HCT116 (cell line): ENCODE measurements at regions not wholly inside any gene's neighbourhood (a gene's known extent, or its start where the extent isn't known, plus 50 kb on each side); places are given as distances from the start of the nearest gene placed in this dataset.

Experiments used
- ATAC-seq: fragments of 200-7000 bp; cut with Tn5 transposase; 2 replicates; pipeline ENCODE4 v1.9.1; 2020; ENCODE audit warnings: mild to moderate bottlenecking, moderate library complexity
- BruUV-seq: library from RNA; stranded (reverse); fragments of 400-500 nt; replicated peaks from 2 replicates; lab custom pipeline; 2021; lab: Mats Ljungman, UMichigan
- CTCF ChIA-PET: fragments of 300-600 bp; sonication (Branson Sonifier 250); formaldehyde crosslinking; loops from one replicate; lab custom pipeline; 2021; ENCODE audit warnings: antibody characterized with exemption; lab: Charles Lee
- POLR2A ChIA-PET: fragments of 300-600, 350-600 bp; sonication (Branson Sonifier 250); formaldehyde crosslinking; loops from one replicate; lab custom pipeline; 2021; ENCODE audit warnings: antibody characterized with exemption; lab: Charles Lee
- RAD21 ChIA-PET, 2 experiments: fragments of 300-600 bp; sonication (Branson Sonifier 250); formaldehyde crosslinking; loops; one replicate each; lab custom pipeline; 2023; ENCODE audit warnings: low total read pairs in 2 of 2; ENCODE audit not compliant: uncharacterized antibody in 2 of 2, unreplicated experiment in 2 of 2, low non-redundant PET in 1 of 2; lab: Charles Lee
- DNase-seq: peaks from one replicate; pipeline ENCODE4 v3.0.0-alpha.2; 2010; ENCODE audit warnings: low read depth, low spot score
- H2AFZ ChIP-seq: fragments of 200-600 bp; shearing (Covaris generic), sonication (generic); 2 replicates; pipeline ENCODE4 v1.6.1; 2017; ENCODE audit warnings: low read depth, mixed run types, mixed read lengths, antibody characterized with exemption, low read length; ENCODE audit not compliant: poor library complexity, severe bottlenecking
- H3K27ac ChIP-seq: 2 replicates; pipeline ENCODE4 v1.5.1; 2012; ENCODE audit warnings: low read depth, low read length
- H3K27me3 ChIP-seq: fragments of 200-600 bp; sonication (generic); 2 replicates; pipeline ENCODE4 v1.6.1; 2016; ENCODE audit warnings: mixed run types, low read length, mixed read lengths; ENCODE audit not compliant: insufficient read depth
- H3K36me3 ChIP-seq, 2 experiments: fragments of 200-500 bp in 1 of 2; fragments of 200-600 bp in 1 of 2; sonication (Bioruptor generic) in 1 of 2; sonication (generic) in 1 of 2; 2 replicates each; pipeline versions ENCODE4 v1.5.1 to v1.6.1; 2014 to 2016; ENCODE audit warnings: low read length in 2 of 2, inconsistent platforms in 1 of 2, mixed read lengths in 1 of 2, mixed run types in 1 of 2; ENCODE audit not compliant: insufficient read depth in 2 of 2, control insufficient read depth in 1 of 2
- H3K4me1 ChIP-seq, 2 experiments: fragments of 200-600 bp in 1 of 2; sonication (generic) in 1 of 2; 2 replicates each; pipeline versions ENCODE4 v1.5.1 to v1.6.1; 2012 to 2017; ENCODE audit warnings: low read length in 2 of 2, inconsistent platforms in 1 of 2, mild to moderate bottlenecking in 1 of 2, mixed read lengths in 1 of 2, mixed run types in 1 of 2, moderate library complexity in 1 of 2; ENCODE audit not compliant: insufficient read depth in 2 of 2, control insufficient read depth in 1 of 2
- H3K4me2 ChIP-seq: fragments of 200-600 bp; sonication (generic); 2 replicates; pipeline ENCODE4 v1.6.1; 2017; ENCODE audit warnings: mixed run types, low read length, mixed read lengths
- H3K4me3 ChIP-seq, 2 experiments: fragments of 200-600 bp in 1 of 2; sonication (generic) in 1 of 2; replicated peaks in 1 of 2; 2 replicates each; pipeline ENCODE4 v1.5.1; 2011 to 2016; ENCODE audit warnings: low read length in 2 of 2, control low read depth in 1 of 2, low read depth in 1 of 2, mild to moderate bottlenecking in 1 of 2, mixed read lengths in 1 of 2, mixed run types in 1 of 2
- H3K79me2 ChIP-seq: fragments of 200-600 bp; sonication (generic); 2 replicates; pipeline ENCODE4 v1.6.1; 2017; ENCODE audit warnings: mild to moderate bottlenecking, mixed run types, low read length, moderate library complexity, mixed read lengths; ENCODE audit not compliant: insufficient read depth
- H3K9ac ChIP-seq: fragments of 200-600 bp; sonication (generic); 2 replicates; pipeline ENCODE4 v1.6.1; 2016; ENCODE audit warnings: low read length, mixed read lengths
- H3K9me2 ChIP-seq: fragments of 200-600 bp; sonication (generic), shearing (Covaris generic); 2 replicates; pipeline ENCODE4 v1.6.1; 2017; ENCODE audit warnings: mixed run types, mild to moderate bottlenecking, moderate library complexity; ENCODE audit not compliant: insufficient read depth
- H3K9me3 ChIP-seq, 2 experiments: fragments of 200-500 bp in 1 of 2; fragments of 200-600 bp in 1 of 2; sonication (Bioruptor generic) in 1 of 2; sonication (generic) in 1 of 2; 2 replicates each; pipeline ENCODE4 v1.6.1; 2014 to 2017; ENCODE audit warnings: low read length in 2 of 2, mixed read lengths in 2 of 2, inconsistent platforms in 1 of 2, low read depth in 1 of 2, mild to moderate bottlenecking in 1 of 2, mixed run types in 1 of 2, moderate library complexity in 1 of 2; ENCODE audit not compliant: control insufficient read depth in 1 of 2, insufficient read depth in 1 of 2
- H4K20me1 ChIP-seq: fragments of 200-600 bp; sonication (generic), shearing (Covaris generic); 2 replicates; pipeline ENCODE4 v1.6.1; 2017; ENCODE audit warnings: mixed run types, mild to moderate bottlenecking, moderate library complexity; ENCODE audit not compliant: insufficient read depth
- CBX3 ChIP-seq: IDR thresholded peaks from 2 replicates; pipeline ENCODE4 v1.6.1; 2012; ENCODE audit warnings: low read depth
- CEBPB ChIP-seq: IDR thresholded peaks from 2 replicates; pipeline ENCODE4 v1.6.1; 2012; ENCODE audit warnings: low read depth
- CTCF ChIP-seq, 3 experiments: fragments of 200-600 bp in 1 of 3; sonication (generic) in 1 of 3; IDR thresholded peaks in 2 of 3; conservative IDR thresholded peaks in 1 of 3; 2 replicates each; pipeline ENCODE4 v1.5.1; 2012 to 2017; ENCODE audit warnings: low read depth in 2 of 3, low read length in 2 of 3, antibody characterized with exemption in 1 of 3, borderline replicate concordance in 1 of 3, control low read depth in 1 of 3, mild to moderate bottlenecking in 1 of 3, mixed read lengths in 1 of 3, mixed run types in 1 of 3, moderate library complexity in 1 of 3; ENCODE audit not compliant: insufficient read depth in 1 of 3
- EGR1 ChIP-seq: IDR thresholded peaks from 2 replicates; pipeline ENCODE4 v1.6.1; 2012; ENCODE audit warnings: low read depth
- EZH2phosphoT487 ChIP-seq: fragments of 200-600 bp; IDR thresholded peaks from 2 replicates; pipeline ENCODE4 v1.6.1; 2018; ENCODE audit warnings: antibody characterized with exemption, borderline replicate concordance
- POLR2AphosphoS5 ChIP-seq: IDR thresholded peaks from 2 replicates; pipeline ENCODE4 v1.6.1; 2011; ENCODE audit warnings: mild to moderate bottlenecking, low read depth, low read length, moderate library complexity
- SIN3A ChIP-seq: IDR thresholded peaks from 2 replicates; pipeline ENCODE4 v1.6.1; 2012; ENCODE audit warnings: low read depth
- TCF7L2 ChIP-seq: IDR thresholded peaks from 2 replicates; pipeline ENCODE4 v1.7.0; 2011; ENCODE audit warnings: borderline replicate concordance, inconsistent platforms; ENCODE audit not compliant: insufficient read depth, insufficient read length; ENCODE audit errors: extremely low read depth
- YY1 ChIP-seq: IDR thresholded peaks from 2 replicates; pipeline ENCODE4 v1.6.1; 2011; ENCODE audit warnings: low read length, low read depth, moderate library complexity, mild to moderate bottlenecking; ENCODE audit not compliant: insufficient replicate concordance; ENCODE audit errors: extremely low read depth
- intact Hi-C: fragments of 100-400 bp; cut with micrococcal nuclease; formaldehyde crosslinking; loops from 2 replicates; pipeline ENCODE4 v1.10.0; 2022
- TF ChIP-seq, protein P1 (sequence below): IDR thresholded peaks from 2 replicates; pipeline ENCODE4 v1.6.1; 2012

GRCh38 chr21:32155226-32155625 is 123.6 kb downstream of the MIS18A start:
- no peak overlapping the region for H2AFZ ChIP-seq
- H3K9ac ChIP-seq: no peak overlapping the region
- no peaks in the 10 kb centered on the region for H3K9me3 ChIP-seq
- H3K79me2 ChIP-seq: no peaks in the 10 kb centered on the region
- no peaks in the 10 kb centered on the region for H3K36me3 ChIP-seq
- H4K20me1 ChIP-seq: no peaks in the 10 kb centered on the region
- BruUV-seq: no TSS peak
- RAD21 ChIA-PET: no interaction called here
- DNase-seq (no peak), ATAC-seq (no peak)
- H3K27me3 ChIP-seq: peaks cover 26% of the 10 kb centered on the region
- no peaks in the 10 kb centered on the region for H3K4me1 ChIP-seq
- H3K27ac ChIP-seq: no peak overlapping the region
- H3K4me3 ChIP-seq: no peak overlapping the region
- intact Hi-C loops: no loop called here
- CTCF ChIA-PET: no interaction called here
- no peak for TF ChIP-seq YY1
- TF ChIP-seq POLR2AphosphoS5: no peak
- TF ChIP-seq EZH2phosphoT487: no peak
- no peak for TF ChIP-seq TCF7L2
- no peak for TF ChIP-seq CBX3
- TF ChIP-seq, protein P1, sequence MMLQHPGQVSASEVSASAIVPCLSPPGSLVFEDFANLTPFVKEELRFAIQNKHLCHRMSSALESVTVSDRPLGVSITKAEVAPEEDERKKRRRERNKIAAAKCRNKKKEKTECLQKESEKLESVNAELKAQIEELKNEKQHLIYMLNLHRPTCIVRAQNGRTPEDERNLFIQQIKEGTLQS: no peak
- TF ChIP-seq CEBPB: no peak
- no peak for TF ChIP-seq CTCF (IDR thresholded peaks at IDR 0.05 in 2 of 3, conservative IDR thresholded peaks at IDR 0.05 in 1 of 3; ENCODE audit: borderline replicate concordance in 1 of 3, insufficient read depth in 1 of 3, low read depth in 2 of 3, low read length in 2 of 3)
- no peak for TF ChIP-seq EGR1
- no peak for TF ChIP-seq SIN3A
- H3K4me2 ChIP-seq: no peak overlapping the region
- H3K9me2 ChIP-seq: no peaks in the 10 kb centered on the region
- POLR2A ChIA-PET: no interaction called here
